ENCODE measurements at regions not wholly inside any gene's neighbourhood (a gene's known extent, or its start where the extent isn't known, plus 50 kb on each side); places are given as distances from the start of the nearest gene placed in this dataset.

- no peak for DNase-seq
- H3K9me3 ChIP-seq (ENCODE audit: control insufficient read depth in 2 of 2, insufficient read depth in 1 of 2, low read depth in 1 of 2, low read length in 1 of 2), result no peaks in the 10 kb centered on the region
- no peak overlapping the region for H3K27ac ChIP-seq (ENCODE audit: low read depth in 1 of 3, low read length in 2 of 3)
- H3K4me1 ChIP-seq (ENCODE audit: control insufficient read depth in 3 of 3, insufficient read depth in 2 of 3, low read depth in 1 of 3, low read length in 2 of 3), result no peaks in the 10 kb centered on the region
- H3K27me3 ChIP-seq (ENCODE audit: control insufficient read depth in 3 of 3, insufficient read depth in 3 of 3, low read length in 3 of 3), result no peaks in the 10 kb centered on the region
- 58 to 76% (median 63%) methylated on average over 7 of the region's 7 CpGs for WGBS, 3 donors
- no peak for FAIRE-seq
- no peaks in the 10 kb centered on the region for H3K36me3 ChIP-seq (ENCODE audit: control insufficient read depth in 3 of 3, insufficient read depth in 2 of 3, low read depth in 1 of 3, low read length in 3 of 3)
- H3K4me3 ChIP-seq (ENCODE audit: low read depth in 1 of 3, low read length in 3 of 3), result no peak overlapping the region
Measured at GRCh38 chr4:77220828-77221613, 64.0 kb downstream of the CCNG2 start.

GRCh38 chr4:77225022-77225421 lies 68.0 kb downstream of the CCNG2 start:
- Histone ChIP-seq H3K9me3 (ENCODE audit: control insufficient read depth in 2 of 2, insufficient read depth in 1 of 2, low read depth in 1 of 2, low read length in 1 of 2) (peaks cover 0 to 21% of the 10 kb centered on the region in 2 donors), H3K36me3 (ENCODE audit: control insufficient read depth in 3 of 3, insufficient read depth in 2 of 3, low read depth in 1 of 3, low read length in 3 of 3) (no peaks in the 10 kb centered on the region), H3K27me3 (ENCODE audit: control insufficient read depth in 3 of 3, insufficient read depth in 3 of 3, low read length in 3 of 3) (no peaks in the 10 kb centered on the region), H3K4me1 (ENCODE audit: control insufficient read depth in 3 of 3, insufficient read depth in 2 of 3, low read depth in 1 of 3, low read length in 2 of 3) (no peaks in the 10 kb centered on the region), H3K27ac (ENCODE audit: low read depth in 1 of 3, low read length in 2 of 3) (no peak overlapping the region), H3K4me3 (ENCODE audit: low read depth in 1 of 3, low read length in 3 of 3) (no peak overlapping the region)
- WGBS, 3 donors, result 20 to 37% (median 34%) methylated on average over 2 of the region's 2 CpGs
- FAIRE-seq, result no peak
- DNase-seq, result no peak

- Histone ChIP-seq H3K27me3 (ENCODE audit: control insufficient read depth in 3 of 3, insufficient read depth in 3 of 3, low read length in 3 of 3) (no peaks in the 10 kb centered on the region), H3K27ac (ENCODE audit: low read depth in 1 of 3, low read length in 2 of 3) (no peak overlapping the region), H3K4me1 (ENCODE audit: control insufficient read depth in 3 of 3, insufficient read depth in 2 of 3, low read depth in 1 of 3, low read length in 2 of 3) (no peaks in the 10 kb centered on the region), H3K4me3 (ENCODE audit: low read depth in 1 of 3, low read length in 3 of 3) (no peak overlapping the region), H3K9me3 (ENCODE audit: control insufficient read depth in 2 of 2, insufficient read depth in 1 of 2, low read depth in 1 of 2, low read length in 1 of 2) (peaks cover 0 to 21% of the 10 kb centered on the region in 2 donors), H3K36me3 (ENCODE audit: control insufficient read depth in 3 of 3, insufficient read depth in 2 of 3, low read depth in 1 of 3, low read length in 3 of 3) (no peaks in the 10 kb centered on the region)
- no peak for DNase-seq
- no peak for FAIRE-seq
- WGBS, 3 donors, result 86 to 92% (median 91%) methylated on average over 2 of the region's 2 CpGs
Measured at GRCh38 chr4:77226939-77227705, 70.1 kb downstream of the CCNG2 start.

- no peak overlapping the region for H3K27ac ChIP-seq (ENCODE audit: low read depth in 1 of 3, low read length in 2 of 3)
- H3K9me3 ChIP-seq (ENCODE audit: control insufficient read depth in 2 of 2, insufficient read depth in 1 of 2, low read depth in 1 of 2, low read length in 1 of 2), result peaks cover 0 to 21% of the 10 kb centered on the region in 2 donors
- no peaks in the 10 kb centered on the region for H3K27me3 ChIP-seq (ENCODE audit: control insufficient read depth in 3 of 3, insufficient read depth in 3 of 3, low read length in 3 of 3)
- no peaks in the 10 kb centered on the region for H3K36me3 ChIP-seq (ENCODE audit: control insufficient read depth in 3 of 3, insufficient read depth in 2 of 3, low read depth in 1 of 3, low read length in 3 of 3)
- 85 to 90% (median 87%) methylated on average over 2 of the region's 2 CpGs for WGBS, 3 donors
- no peaks in the 10 kb centered on the region for H3K4me1 ChIP-seq (ENCODE audit: control insufficient read depth in 3 of 3, insufficient read depth in 2 of 3, low read depth in 1 of 3, low read length in 2 of 3)
- H3K4me3 ChIP-seq (ENCODE audit: low read depth in 1 of 3, low read length in 3 of 3), result no peak overlapping the region
- FAIRE-seq (no peak), DNase-seq (no peak)
Measured at GRCh38 chr4:77229433-77229832, 72.4 kb downstream of the CCNG2 start.

GRCh38 chr4:77232653-77233052 lies 75.6 kb downstream of the CCNG2 start:
- FAIRE-seq, result no peak
- 43 to 64% (median 44%) methylated on average over 4 of the region's 4 CpGs for WGBS, 3 donors
- H3K4me1 ChIP-seq (ENCODE audit: control insufficient read depth in 3 of 3, insufficient read depth in 2 of 3, low read depth in 1 of 3, low read length in 2 of 3), result no peaks in the 10 kb centered on the region

GRCh38 chr4:77235289-77235854 lies 78.4 kb downstream of the CCNG2 start:
- H3K36me3 ChIP-seq (ENCODE audit: control insufficient read depth in 3 of 3, insufficient read depth in 2 of 3, low read depth in 1 of 3, low read length in 3 of 3), result no peaks in the 10 kb centered on the region
- no peaks in the 10 kb centered on the region for H3K4me1 ChIP-seq (ENCODE audit: control insufficient read depth in 3 of 3, insufficient read depth in 2 of 3, low read depth in 1 of 3, low read length in 2 of 3)
- 71 to 88% (median 81%) methylated on average over 2 of the region's 2 CpGs for WGBS, 3 donors
- FAIRE-seq, result no peak
- no peaks in the 10 kb centered on the region for H3K9me3 ChIP-seq (ENCODE audit: control insufficient read depth in 2 of 2, insufficient read depth in 1 of 2, low read depth in 1 of 2, low read length in 1 of 2)
- no peak overlapping the region for H3K27ac ChIP-seq (ENCODE audit: low read depth in 1 of 3, low read length in 2 of 3)
- H3K27me3 ChIP-seq (ENCODE audit: control insufficient read depth in 3 of 3, insufficient read depth in 3 of 3, low read length in 3 of 3), result peaks cover 0 to 5% (median 0%) of the 10 kb centered on the region in 3 donors
- no peak for DNase-seq
- H3K4me3 ChIP-seq (ENCODE audit: low read depth in 1 of 3, low read length in 3 of 3), result no peak overlapping the region

More at GRCh38 chr4:77232653-77233052, 75.6 kb downstream of the CCNG2 start:
- Histone ChIP-seq H3K27me3 (ENCODE audit: control insufficient read depth in 3 of 3, insufficient read depth in 3 of 3, low read length in 3 of 3) (peaks cover 0 to 5% (median 0%) of the 10 kb centered on the region in 3 donors), H3K27ac (ENCODE audit: low read depth in 1 of 3, low read length in 2 of 3) (no peak overlapping the region), H3K36me3 (ENCODE audit: control insufficient read depth in 3 of 3, insufficient read depth in 2 of 3, low read depth in 1 of 3, low read length in 3 of 3) (no peaks in the 10 kb centered on the region), H3K9me3 (ENCODE audit: control insufficient read depth in 2 of 2, insufficient read depth in 1 of 2, low read depth in 1 of 2, low read length in 1 of 2) (peaks cover 0 to 9% of the 10 kb centered on the region in 2 donors), H3K4me3 (ENCODE audit: low read depth in 1 of 3, low read length in 3 of 3) (no peak overlapping the region)
- peak; percentile 32 to 41 for DNase-seq

GRCh38 chr4:77236806-77237205 lies 79.8 kb downstream of the CCNG2 start:
- Histone ChIP-seq H3K4me3 (ENCODE audit: low read depth in 1 of 3, low read length in 3 of 3) (no peak overlapping the region), H3K9me3 (ENCODE audit: control insufficient read depth in 2 of 2, insufficient read depth in 1 of 2, low read depth in 1 of 2, low read length in 1 of 2) (no peaks in the 10 kb centered on the region), H3K4me1 (ENCODE audit: control insufficient read depth in 3 of 3, insufficient read depth in 2 of 3, low read depth in 1 of 3, low read length in 2 of 3) (no peaks in the 10 kb centered on the region), H3K27ac (ENCODE audit: low read depth in 1 of 3, low read length in 2 of 3) (no peak overlapping the region), H3K36me3 (ENCODE audit: control insufficient read depth in 3 of 3, insufficient read depth in 2 of 3, low read depth in 1 of 3, low read length in 3 of 3) (no peaks in the 10 kb centered on the region), H3K27me3 (ENCODE audit: control insufficient read depth in 3 of 3, insufficient read depth in 3 of 3, low read length in 3 of 3) (peaks cover 0 to 5% (median 0%) of the 10 kb centered on the region in 3 donors)
- DNase-seq (no peak), FAIRE-seq (no peak)
- WGBS, 3 donors, result 31 to 74% (median 52%) methylated on average over 3 of the region's 3 CpGs

GRCh38 chr4:77240469-77241066 lies 83.6 kb downstream of the CCNG2 start:
- WGBS, 3 donors, result 22 to 33% (median 30%) methylated on average over 10 of the region's 10 CpGs
- Histone ChIP-seq H3K4me3 (ENCODE audit: low read depth in 1 of 3, low read length in 3 of 3) (no peak overlapping the region), H3K27me3 (ENCODE audit: control insufficient read depth in 3 of 3, insufficient read depth in 3 of 3, low read length in 3 of 3) (peaks cover 0 to 4% (median 2%) of the 10 kb centered on the region in 3 donors), H3K36me3 (ENCODE audit: control insufficient read depth in 3 of 3, insufficient read depth in 2 of 3, low read depth in 1 of 3, low read length in 3 of 3) (no peaks in the 10 kb centered on the region), H3K9me3 (ENCODE audit: control insufficient read depth in 2 of 2, insufficient read depth in 1 of 2, low read depth in 1 of 2, low read length in 1 of 2) (no peaks in the 10 kb centered on the region), H3K4me1 (ENCODE audit: control insufficient read depth in 3 of 3, insufficient read depth in 2 of 3, low read depth in 1 of 3, low read length in 2 of 3) (no peaks in the 10 kb centered on the region), H3K27ac (ENCODE audit: low read depth in 1 of 3, low read length in 2 of 3) (no peak overlapping the region)
- FAIRE-seq, result no peak
- DNase-seq, result peak; percentile 49 to 71

Measured in small intestine (tissue), 7 donors.